ENCODE measurements at regions not wholly inside any gene's neighbourhood (a gene's known extent, or its start where the extent isn't known, plus 50 kb on each side); places are given as distances from the start of the nearest gene placed in this dataset.

GRCh38 chr3:24763393-24763792 lies 268.7 kb upstream of the THRB start:
- TF ChIP-seq EZH2phosphoT487 (IDR thresholded peaks at IDR 0.05; ENCODE audit: insufficient read depth, low read depth) (no peak), EZH2 (IDR thresholded peaks at IDR 0.05; ENCODE audit: insufficient read depth, poor library complexity, severe bottlenecking) (no peak)

Data from GM23248 (cell line).